CD4-positive, alpha-beta T cell (primary cell): ENCODE measurements at regions not wholly inside any gene's neighbourhood (a gene's known extent, or its start where the extent isn't known, plus 50 kb on each side); places are given as distances from the start of the nearest gene placed in this dataset.

Source experiments
- ATAC-seq: fragments of 200-7000 bp; cut with Tn5 transposase; one replicate; pipeline ENCODE4 v1.10.0; 2022; ENCODE audit warnings: mild to moderate bottlenecking; ENCODE audit not compliant: poor library complexity
- CTCF ChIA-PET: fragments of 350-600 bp; sonication (Branson Sonifier 250); formaldehyde crosslinking; loops from one replicate; lab custom pipeline; 2021; ENCODE audit warnings: antibody characterized with exemption, inconsistent platforms; lab: Charles Lee
- POLR2A ChIA-PET: fragments of 350-600 bp; sonication (Branson Sonifier 250); formaldehyde crosslinking; loops from one replicate; lab custom pipeline; 2021; ENCODE audit warnings: antibody characterized with exemption, inconsistent platforms; lab: Charles Lee
- DNase-seq, 14 experiments: peaks; one replicate each; pipeline ENCODE4 v3.0.0-alpha.2; 2013 to 2020; ENCODE audit warnings: mixed read lengths in 2 of 14
- H3K27ac ChIP-seq, 2 donors: one replicate each; pipeline versions ENCODE4 v1.5.1 to v1.7.0; 2013; ENCODE audit warnings: low read length in 2 of 2, low read depth in 1 of 2, mild to moderate bottlenecking in 1 of 2
- H3K27me3 ChIP-seq, 2 experiments: 1 replicate in 1 of 2; 2 replicates in 1 of 2; pipeline versions ENCODE4 v1.6.1 to v1.7.0; 2013; ENCODE audit warnings: low read length in 2 of 2, control low read depth in 1 of 2, mild to moderate bottlenecking in 1 of 2, moderate library complexity in 1 of 2; ENCODE audit not compliant: insufficient read depth in 2 of 2, control insufficient read depth in 1 of 2
- H3K36me3 ChIP-seq: one replicate; pipeline ENCODE4 v1.6.1; 2013; ENCODE audit warnings: low read length, control low read depth; ENCODE audit not compliant: insufficient read depth
- H3K4me1 ChIP-seq: one replicate; pipeline ENCODE4 v1.6.1; 2013; ENCODE audit warnings: low read length, control low read depth; ENCODE audit not compliant: insufficient read depth
- H3K4me3 ChIP-seq: one replicate; pipeline ENCODE4 v1.5.1; 2013; ENCODE audit warnings: mild to moderate bottlenecking, low read length, moderate library complexity
- H3K9me3 ChIP-seq, 2 experiments: 1 replicate in 1 of 2; 2 replicates in 1 of 2; pipeline versions ENCODE4 v1.6.1 to v1.7.0; 2013; ENCODE audit warnings: low read length in 2 of 2, mild to moderate bottlenecking in 2 of 2, control low read depth in 1 of 2, moderate library complexity in 1 of 2; ENCODE audit not compliant: control insufficient read depth in 1 of 2, insufficient read depth in 1 of 2
- H3K27ac Mint-ChIP-seq: one replicate; pipeline ENCODE4 v1.8.0; 2020; ENCODE audit warnings: mixed read lengths
- H3K27me3 Mint-ChIP-seq: one replicate; pipeline ENCODE4 v1.8.0; 2021; ENCODE audit warnings: mixed read lengths
- H3K36me3 Mint-ChIP-seq: one replicate; pipeline ENCODE4 v1.8.0; 2021; ENCODE audit warnings: low read depth, mixed read lengths
- H3K4me1 Mint-ChIP-seq: one replicate; pipeline ENCODE4 v1.8.0; 2021; ENCODE audit warnings: low read depth, mixed read lengths
- H3K4me3 Mint-ChIP-seq: one replicate; pipeline ENCODE4 v1.8.0; 2020; ENCODE audit warnings: mild to moderate bottlenecking, mixed read lengths
- H3K9me3 Mint-ChIP-seq: one replicate; pipeline ENCODE4 v1.8.0; 2020; ENCODE audit warnings: mixed read lengths
- CTCF ChIP-seq: fragments of 200-600 bp; IDR thresholded peaks from one replicate; pipeline ENCODE4 v1.8.0; 2022; ENCODE audit warnings: antibody characterized with exemption, mild to moderate bottlenecking
- intact Hi-C, 2 experiments: fragments of 100-400 bp; cut with DNase I in 1 of 2; cut with micrococcal nuclease in 1 of 2; formaldehyde crosslinking; loops; one replicate each; pipeline versions ENCODE4 v1.15.1 to v1.9.0; 2023 to 2025; cut with DNase I, micrococcal nuclease

- Histone ChIP-seq H3K27ac (no peak overlapping the region), H3K4me1 (no peaks in the 10 kb centered on the region), H3K9me3 (no peaks in the 10 kb centered on the region), H3K4me3 (no peak overlapping the region), H3K36me3 (no peaks in the 10 kb centered on the region), H3K27me3 (no peaks in the 10 kb centered on the region)
- CTCF ChIA-PET = no interaction called here
- peaks cover 2% of the 10 kb centered on the region for H3K9me3 Mint-ChIP-seq
- no peaks in the 10 kb centered on the region for H3K36me3 Mint-ChIP-seq
- H3K27me3 Mint-ChIP-seq = no peaks in the 10 kb centered on the region
- ATAC-seq (no peak), DNase-seq (no peak)
- no peaks in the 10 kb centered on the region for H3K4me1 Mint-ChIP-seq
- H3K27ac Mint-ChIP-seq = no peak overlapping the region
- intact Hi-C loops = loop anchor here in 1 of 2 experiments (10.0 kb wide), 1 partner anchor 57 kb away; no protein-coding TSS in a partner anchor
- no peak for TF ChIP-seq CTCF
- no peak overlapping the region for H3K4me3 Mint-ChIP-seq
- POLR2A ChIA-PET = no interaction called here
These were observed 624.9 kb upstream of the CDH2 start for GRCh38 chr18:28801876-28802275.

- H3K27ac Mint-ChIP-seq = no peak overlapping the region
- H3K4me1 Mint-ChIP-seq = peaks cover 7% of the 10 kb centered on the region
- intact Hi-C loops = no loop called here
- H3K4me3 ChIP-seq = no peak overlapping the region
- no peaks in the 10 kb centered on the region for H3K9me3 ChIP-seq
- no peak overlapping the region for H3K27ac ChIP-seq
- POLR2A ChIA-PET = no interaction called here
- no peaks in the 10 kb centered on the region for H3K36me3 Mint-ChIP-seq
- no peak for TF ChIP-seq CTCF
- H3K27me3 Mint-ChIP-seq = no peaks in the 10 kb centered on the region
- no peaks in the 10 kb centered on the region for H3K4me1 ChIP-seq
- no peak overlapping the region for H3K4me3 Mint-ChIP-seq
- no peaks in the 10 kb centered on the region for H3K9me3 Mint-ChIP-seq
- H3K27me3 ChIP-seq = no peaks in the 10 kb centered on the region
- ATAC-seq = no peak
- CTCF ChIA-PET = no interaction called here
- H3K36me3 ChIP-seq = no peaks in the 10 kb centered on the region
- no peak for DNase-seq
These were observed 617.7 kb upstream of the CDH2 start for GRCh38 chr18:28794459-28795245.

- H3K36me3 ChIP-seq = no peaks in the 10 kb centered on the region
- POLR2A ChIA-PET = no interaction called here
- no peak overlapping the region for H3K4me3 Mint-ChIP-seq
These were observed 617.0 kb upstream of the CDH2 start for GRCh38 chr18:28793901-28794300.

More at GRCh38 chr18:28793901-28794300, 617.0 kb upstream of the CDH2 start:
- H3K36me3 Mint-ChIP-seq = no peaks in the 10 kb centered on the region
- H3K27ac Mint-ChIP-seq = no peak overlapping the region
- H3K27me3 ChIP-seq = no peaks in the 10 kb centered on the region
- CTCF ChIA-PET = no interaction called here
- H3K9me3 ChIP-seq = no peaks in the 10 kb centered on the region
- H3K27me3 Mint-ChIP-seq = no peaks in the 10 kb centered on the region
- H3K4me1 ChIP-seq = no peaks in the 10 kb centered on the region
- peaks cover 7% of the 10 kb centered on the region for H3K4me1 Mint-ChIP-seq
- intact Hi-C loops = no loop called here
- ATAC-seq (no peak), DNase-seq (no peak)
- H3K27ac ChIP-seq = no peak overlapping the region
- no peak for TF ChIP-seq CTCF
- H3K4me3 ChIP-seq = no peak overlapping the region
- no peaks in the 10 kb centered on the region for H3K9me3 Mint-ChIP-seq
